HepG2 (cell line): ENCODE measurements at regions not wholly inside any gene's neighbourhood (a gene's known extent, or its start where the extent isn't known, plus 50 kb on each side); places are given as distances from the start of the nearest gene placed in this dataset.

Experiments used
- EZH2 ChIP-seq: conservative IDR thresholded peaks from 2 replicates; pipeline ENCODE4 v1.6.1; 2012; ENCODE audit warnings: mild to moderate bottlenecking, low read depth, low read length, moderate library complexity
- NFYB ChIP-seq: sonication (generic); formaldehyde crosslinking; IDR thresholded peaks from 2 replicates; pipeline ENCODE4 v1.4.0; 2020; ENCODE audit warnings: missing genetic modification reagents
- POLR2A ChIP-seq, 2 experiments: IDR thresholded peaks; 2 replicates each; pipeline ENCODE4 v1.6.1; 2011; ENCODE audit warnings: low read depth in 2 of 2, low read length in 2 of 2, mild to moderate bottlenecking in 1 of 2, moderate library complexity in 1 of 2; ENCODE audit not compliant: insufficient read depth in 1 of 2
- TF ChIP-seq, protein P1 (sequence below): sonication (generic); IDR thresholded peaks from 2 replicates; pipeline ENCODE4 v1.6.1; 2016; ENCODE audit warnings: low read depth, borderline replicate concordance

DNA sequence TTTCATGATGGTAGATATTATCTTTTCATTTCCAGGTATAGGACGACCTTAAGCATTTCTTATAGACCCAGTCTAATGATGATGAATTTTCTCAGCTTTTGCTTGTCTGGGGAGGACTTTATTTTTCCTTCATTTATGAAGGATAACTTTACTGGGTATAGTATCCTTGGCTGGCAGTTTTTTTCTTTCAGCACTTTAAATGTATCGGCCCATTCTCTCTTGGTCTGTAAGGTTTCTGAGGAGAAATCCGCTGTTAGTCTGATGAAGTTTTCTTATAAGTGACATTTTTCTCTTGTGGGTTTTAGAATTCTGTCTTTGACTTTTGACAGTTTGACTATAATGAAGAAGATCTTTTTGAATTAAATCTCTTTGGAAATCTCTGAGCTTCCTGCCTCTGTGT lies 144.7 kb upstream of the SLC22A23 start:
- TF ChIP-seq, protein P1, sequence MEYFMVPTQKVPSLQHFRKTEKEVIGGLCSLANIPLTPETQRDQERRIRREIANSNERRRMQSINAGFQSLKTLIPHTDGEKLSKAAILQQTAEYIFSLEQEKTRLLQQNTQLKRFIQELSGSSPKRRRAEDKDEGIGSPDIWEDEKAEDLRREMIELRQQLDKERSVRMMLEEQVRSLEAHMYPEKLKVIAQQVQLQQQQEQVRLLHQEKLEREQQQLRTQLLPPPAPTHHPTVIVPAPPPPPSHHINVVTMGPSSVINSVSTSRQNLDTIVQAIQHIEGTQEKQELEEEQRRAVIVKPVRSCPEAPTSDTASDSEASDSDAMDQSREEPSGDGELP, result no peak
- TF ChIP-seq NFYB (no peak), EZH2 (no peak), POLR2A (IDR thresholded peaks at IDR 0.05; ENCODE audit: insufficient read depth in 1 of 2, low read depth in 2 of 2, low read length in 2 of 2) (no peak)
